NOMO-1 treated with DMSO at 0.1 percent for 48 hours (cell line): ENCODE measurements at regions not wholly inside any gene's neighbourhood (a gene's known extent, or its start where the extent isn't known, plus 50 kb on each side); places are given as distances from the start of the nearest gene placed in this dataset.
"Not testable (repeated sequence)": the region's sequence is repeated elsewhere in the genome, so short reads cannot be mapped to it uniquely, and the experiment has no call there.

ENCODE experiments used
- DNase-seq: peaks from one replicate; lab custom pipeline; 2025; ENCODE audit not compliant: unreplicated experiment; lab: John Stamatoyannopoulos, UW

DNA sequence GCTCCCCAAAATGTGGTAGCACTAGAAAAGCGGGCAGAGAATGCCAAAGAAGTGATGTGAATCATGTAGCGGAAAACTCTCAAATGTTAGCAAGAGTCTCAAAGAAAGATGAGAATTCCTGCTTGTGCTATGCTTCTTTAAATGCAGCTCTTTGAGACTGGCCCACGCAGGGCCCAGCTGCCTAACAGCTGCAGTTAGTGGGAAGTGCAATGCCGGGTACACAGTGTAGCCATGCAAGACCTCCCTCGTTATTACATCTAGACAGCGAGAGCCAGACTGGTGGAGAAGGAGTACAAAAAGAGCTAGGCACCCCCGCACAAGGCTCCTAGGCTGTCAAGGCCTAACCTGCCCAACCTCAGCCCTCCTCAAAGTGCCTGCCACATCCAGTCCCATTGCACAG lies 201.7 kb upstream of the PRDM1 start:
- no peak for DNase-seq

DNA sequence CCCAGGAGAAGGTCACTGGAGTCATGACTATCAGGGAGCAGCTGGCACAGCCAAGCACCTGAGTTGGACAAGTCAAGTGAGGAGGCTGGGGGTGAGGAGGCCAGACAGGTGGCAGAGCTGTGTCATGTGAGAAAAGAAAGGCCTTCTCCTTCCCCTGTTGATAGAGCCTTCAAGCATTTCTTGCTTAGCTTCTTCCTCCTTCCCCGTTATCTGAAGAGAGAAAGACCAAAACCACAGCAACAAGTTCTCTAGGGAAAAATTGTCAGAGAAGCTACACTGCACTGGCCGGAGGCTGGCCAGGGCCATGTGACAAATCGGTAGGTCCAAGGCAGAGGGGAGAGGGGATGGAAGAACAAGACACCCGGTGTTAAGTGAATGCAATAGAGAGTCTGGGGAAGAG lies 202.1 kb upstream of the PRDM1 start:
- DNase-seq: no peak

DNA sequence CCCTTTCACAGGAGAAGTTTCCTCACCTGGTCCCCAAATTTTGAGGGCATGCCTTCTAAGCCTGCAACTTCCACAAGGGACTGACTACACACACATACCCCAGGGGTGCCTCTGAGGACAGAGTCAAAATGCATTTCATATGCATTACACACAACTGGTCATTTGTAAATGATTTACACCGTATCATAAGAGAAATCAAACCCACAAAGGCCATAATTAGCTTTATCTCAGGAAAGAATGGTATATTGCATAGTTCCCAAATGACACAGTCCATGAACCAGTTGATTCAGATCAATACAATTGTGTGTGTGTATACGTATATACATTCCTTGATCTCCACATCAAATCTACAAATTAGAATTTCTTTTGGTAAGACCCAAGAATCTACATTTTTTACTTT lies 203.3 kb upstream of the PRDM1 start:
- no peak for DNase-seq

DNA sequence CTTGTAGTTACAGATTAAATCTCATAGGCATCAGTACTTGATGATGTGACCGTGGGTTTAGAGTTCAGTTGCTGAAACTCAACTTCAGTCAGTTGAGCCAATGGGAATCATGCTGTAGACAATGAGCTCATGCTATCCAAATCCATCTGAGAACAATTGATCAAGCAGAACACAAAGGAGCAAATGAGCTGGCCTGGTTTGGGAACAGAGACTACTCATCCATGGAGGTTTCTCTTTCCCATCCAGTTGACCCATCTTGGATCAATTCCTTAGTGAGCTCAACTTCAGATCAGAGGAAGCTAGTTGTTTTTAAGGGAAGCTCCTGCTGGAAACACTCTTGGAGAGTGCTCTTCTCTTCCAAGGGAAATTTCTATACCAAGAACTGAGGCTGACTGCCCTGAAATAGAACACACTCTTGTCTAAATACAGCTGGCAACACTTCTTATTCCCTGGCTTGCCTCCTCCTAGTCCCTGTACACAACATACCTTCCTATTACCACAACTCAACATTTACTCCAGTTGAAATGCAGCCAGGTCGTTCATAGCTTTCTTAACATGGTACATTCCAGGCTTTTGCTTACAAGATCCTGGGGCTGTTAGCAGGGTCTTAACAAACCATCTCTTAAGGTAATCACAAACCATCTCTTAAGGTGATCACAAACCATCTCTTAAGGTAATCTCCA lies 203.9 kb upstream of the PRDM1 start:
- DNase-seq: no peak

DNA sequence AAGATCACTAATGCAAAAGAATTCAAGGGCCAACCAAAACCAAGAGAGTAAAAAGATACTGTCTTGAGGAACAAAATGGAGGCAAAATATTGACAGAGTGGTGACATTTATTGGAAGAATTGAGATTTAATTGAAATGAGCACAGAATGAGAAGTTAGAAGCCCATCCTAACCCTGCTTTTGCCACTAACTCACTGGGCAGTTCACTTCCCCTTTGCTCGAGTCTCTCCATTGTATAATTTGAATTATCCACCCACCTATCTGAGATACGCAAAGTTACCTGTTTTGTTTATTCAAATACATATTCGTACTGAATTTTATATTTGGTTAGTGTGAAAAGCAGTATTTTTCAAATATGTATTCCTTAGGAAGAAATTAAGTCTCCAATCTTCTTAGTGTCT lies 204.5 kb upstream of the PRDM1 start:
- no peak for DNase-seq

DNA sequence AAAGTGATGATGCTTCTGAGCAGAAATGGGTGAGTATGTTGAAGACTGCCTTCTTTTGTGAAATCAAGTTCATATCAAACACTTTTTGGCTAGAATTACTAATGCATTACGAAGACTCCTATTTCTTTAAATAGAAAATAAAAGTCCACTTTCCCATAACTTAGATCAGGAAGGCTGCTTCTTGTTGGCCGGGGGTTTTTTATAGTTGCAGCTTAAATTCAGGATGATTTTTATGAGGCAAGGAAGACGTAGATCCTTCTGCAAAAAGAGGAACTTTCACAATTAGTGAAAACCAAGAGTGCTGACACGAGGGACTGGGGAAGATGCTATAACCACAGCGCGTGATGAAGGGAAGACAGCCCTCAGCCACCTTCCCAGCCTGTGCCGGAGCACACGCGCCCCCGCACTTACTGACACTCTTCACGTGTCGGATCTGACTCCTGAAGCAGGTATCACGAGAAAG lies 206.1 kb upstream of the PRDM1 start:
- peak; percentile 92 for DNase-seq

DNA sequence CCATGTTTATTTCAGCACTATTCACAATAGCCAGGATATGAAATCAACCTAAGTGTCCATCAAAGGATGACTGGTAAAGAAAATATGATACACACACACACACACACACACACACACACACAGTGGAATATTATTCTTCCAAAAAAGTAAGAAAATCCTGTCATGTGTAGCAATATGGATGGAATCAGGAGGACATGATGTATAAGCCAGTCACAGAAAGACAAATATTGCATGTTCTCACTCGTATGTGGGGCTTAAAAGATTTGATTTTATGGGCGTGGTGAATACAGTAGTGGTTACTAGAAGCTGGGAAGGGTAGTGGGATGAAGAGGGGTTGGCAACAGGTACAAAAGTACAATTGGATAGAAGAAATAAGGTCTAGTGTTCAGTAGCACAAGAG lies 207.0 kb upstream of the PRDM1 start:
- DNase-seq: no peak

DNA sequence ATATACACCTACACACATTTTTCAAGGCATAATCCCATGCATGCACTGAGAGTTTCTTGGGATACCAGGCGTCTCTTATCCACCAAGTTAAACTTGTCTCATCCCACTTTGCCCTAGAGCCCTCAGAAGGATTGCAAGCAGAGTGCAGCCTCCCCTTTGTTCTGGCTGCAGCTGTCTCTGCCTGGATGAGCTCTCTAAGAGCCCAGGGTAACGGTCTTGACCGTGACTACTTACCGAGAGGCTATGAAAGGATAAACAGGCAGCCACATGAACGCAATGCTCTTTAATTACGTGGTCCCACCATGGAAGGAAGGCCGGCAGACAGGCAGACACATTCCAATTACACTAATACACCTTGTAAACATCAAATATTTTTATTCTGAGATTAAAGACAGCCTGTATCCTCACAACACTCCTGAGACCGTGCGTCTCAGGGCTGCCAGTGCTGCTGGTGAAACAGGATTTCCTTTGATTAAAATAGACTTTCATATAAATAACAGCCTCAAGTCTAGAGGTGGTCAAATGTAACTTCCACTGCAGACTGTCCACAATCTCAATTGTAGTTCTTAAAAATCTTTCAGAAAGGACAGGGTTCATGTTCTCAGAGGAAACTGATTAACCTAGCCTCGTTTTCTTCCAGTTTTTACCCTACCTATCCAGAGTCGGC lies 210.0 kb upstream of the PRDM1 start:
- no peak for DNase-seq

DNA sequence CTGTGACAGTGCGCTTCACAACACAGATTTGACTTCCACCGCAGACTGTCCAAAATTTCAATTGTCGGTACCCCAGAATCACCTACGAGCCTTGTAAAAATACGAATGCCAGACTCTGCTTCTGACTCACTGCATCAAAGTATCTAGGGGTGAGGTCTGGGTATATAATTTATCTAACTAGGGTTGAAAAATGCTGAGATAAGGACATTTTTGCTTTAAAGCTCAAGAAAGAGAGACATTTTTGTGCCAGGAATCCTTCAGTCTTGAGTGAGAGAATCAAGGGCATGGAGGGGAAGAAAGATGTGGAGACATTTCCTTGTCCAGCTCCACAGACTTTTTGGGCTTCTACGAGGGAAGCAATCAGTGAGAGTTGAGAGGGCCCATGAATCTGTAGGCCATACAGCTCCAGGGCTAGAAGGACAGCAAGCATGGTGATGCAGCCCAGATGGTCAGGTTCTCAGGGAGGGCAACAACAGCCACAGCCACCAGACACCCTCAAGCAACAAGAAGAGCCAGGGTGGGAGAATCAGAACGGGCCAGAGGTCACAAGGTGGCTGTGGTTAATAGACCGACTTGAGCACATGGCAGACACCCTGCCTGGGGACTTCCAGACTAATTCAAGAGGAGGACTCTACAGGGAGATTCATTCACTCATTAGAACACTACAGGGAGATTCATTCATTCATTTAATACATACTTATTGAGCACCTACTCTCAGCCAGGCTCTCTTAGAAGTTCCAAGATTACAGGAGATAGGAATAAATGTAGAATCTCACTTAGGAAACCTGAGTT lies 211.1 kb upstream of the PRDM1 start:
- no peak for DNase-seq

DNA sequence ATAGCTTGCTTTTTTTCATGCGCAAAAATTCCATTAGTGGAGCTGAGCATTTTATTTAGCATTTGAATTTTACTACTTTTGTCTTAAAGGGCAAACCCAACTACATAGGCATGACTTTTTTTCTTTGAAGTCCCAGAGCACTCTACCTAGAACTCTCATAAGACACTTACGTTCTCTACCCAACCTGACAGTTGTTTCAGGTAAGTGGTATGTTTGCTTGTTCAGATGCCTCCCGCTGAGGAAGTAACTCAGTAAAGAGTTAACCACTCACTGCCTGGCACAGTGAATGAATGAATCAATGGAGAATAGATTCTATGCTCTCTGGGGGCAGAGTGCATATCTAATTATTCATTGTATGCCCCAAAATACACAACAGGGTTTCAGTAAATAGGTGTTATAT lies 212.3 kb upstream of the PRDM1 start:
- no peak for DNase-seq

DNA sequence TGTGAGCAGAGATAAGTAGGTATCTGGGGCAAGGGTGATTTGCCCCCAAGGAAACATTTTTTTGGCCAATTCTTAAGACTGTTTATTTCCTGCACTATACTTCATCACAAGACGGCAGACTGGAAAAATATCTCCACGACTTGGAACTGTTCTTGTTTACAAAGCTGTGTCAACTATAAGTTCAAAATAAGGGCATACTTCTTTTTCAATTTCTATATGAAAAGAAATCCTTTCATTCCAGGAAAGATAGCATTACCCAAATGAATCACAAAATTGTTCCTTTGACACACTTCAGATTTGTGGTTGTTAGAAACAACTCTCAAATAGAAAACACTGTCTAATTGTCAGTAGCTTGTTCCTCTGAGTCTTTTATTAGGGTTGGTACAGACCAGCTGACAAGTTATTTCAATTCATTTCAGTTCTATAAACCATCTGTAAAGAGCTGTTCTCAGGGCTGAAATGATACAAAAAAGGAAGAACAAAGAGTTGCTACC lies 212.9 kb upstream of the PRDM1 start:
- DNase-seq: no peak

DNA sequence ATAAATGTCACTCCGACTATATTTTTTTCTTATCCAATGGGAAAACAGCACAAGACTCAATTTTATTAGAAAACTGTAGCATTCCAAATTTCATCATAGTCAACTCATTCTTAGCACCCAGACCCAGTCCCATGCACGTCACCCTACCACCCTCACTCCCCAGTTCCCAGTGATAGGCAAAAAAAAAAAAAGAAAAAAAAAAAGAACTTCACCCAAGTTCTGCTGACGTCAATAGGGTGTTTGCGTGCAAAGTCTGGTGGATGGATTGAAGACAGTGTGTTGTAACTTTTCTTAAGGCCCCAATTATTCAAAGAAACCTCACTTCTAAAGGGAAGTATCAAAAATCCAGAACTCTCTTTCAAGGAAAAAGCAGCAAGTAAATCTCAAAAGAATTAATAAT lies 213.9 kb upstream of the PRDM1 start:
- DNase-seq: peak; percentile 91

DNA sequence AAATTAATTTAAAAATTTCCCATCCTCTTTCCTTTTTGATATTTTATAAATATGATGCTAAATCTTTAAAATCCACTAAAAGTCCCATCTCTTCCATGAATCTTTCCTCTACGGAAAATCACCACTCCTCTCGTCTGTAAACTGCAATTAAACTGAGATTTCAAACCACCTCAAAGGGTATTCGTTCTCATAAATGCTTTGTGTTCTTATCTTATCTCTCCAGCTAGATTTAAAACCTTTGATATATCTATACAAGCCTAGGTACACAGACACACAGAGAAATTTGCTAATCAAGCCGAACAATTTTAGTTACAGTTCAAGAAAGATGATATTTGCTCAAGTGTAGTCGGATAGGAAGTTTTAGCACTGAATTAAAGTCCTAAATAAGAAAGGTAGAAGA lies 214.6 kb upstream of the PRDM1 start:
- DNase-seq: no peak

DNA sequence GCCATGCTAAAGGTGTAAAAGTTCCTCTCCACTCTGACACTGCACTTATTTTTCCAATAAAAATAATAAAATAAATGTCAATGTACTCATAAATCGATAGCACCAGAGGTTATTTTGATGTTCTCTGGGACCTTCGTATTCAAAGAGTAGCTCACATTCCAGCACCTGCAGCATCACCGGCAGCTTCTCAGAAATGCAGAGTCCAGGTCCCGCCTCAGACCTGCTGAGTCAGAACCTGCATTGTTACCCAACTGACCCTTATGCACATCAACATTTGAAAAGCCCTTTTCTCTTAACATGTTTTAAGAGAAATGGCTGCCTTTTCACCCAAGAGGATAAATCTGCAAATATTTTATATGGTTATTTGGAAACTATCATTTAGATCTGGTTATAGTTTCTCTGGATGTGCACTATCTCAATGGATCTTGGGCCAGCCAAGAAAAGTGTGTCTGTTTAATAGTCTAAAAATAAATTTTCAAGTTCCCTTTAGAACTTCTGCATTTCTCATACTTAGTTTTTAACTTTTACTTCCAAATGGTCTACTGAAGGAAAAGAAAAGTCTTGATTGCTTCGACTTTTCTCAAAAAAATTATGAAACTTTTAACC lies 216.2 kb upstream of the PRDM1 start:
- peak; percentile 73 for DNase-seq

DNA sequence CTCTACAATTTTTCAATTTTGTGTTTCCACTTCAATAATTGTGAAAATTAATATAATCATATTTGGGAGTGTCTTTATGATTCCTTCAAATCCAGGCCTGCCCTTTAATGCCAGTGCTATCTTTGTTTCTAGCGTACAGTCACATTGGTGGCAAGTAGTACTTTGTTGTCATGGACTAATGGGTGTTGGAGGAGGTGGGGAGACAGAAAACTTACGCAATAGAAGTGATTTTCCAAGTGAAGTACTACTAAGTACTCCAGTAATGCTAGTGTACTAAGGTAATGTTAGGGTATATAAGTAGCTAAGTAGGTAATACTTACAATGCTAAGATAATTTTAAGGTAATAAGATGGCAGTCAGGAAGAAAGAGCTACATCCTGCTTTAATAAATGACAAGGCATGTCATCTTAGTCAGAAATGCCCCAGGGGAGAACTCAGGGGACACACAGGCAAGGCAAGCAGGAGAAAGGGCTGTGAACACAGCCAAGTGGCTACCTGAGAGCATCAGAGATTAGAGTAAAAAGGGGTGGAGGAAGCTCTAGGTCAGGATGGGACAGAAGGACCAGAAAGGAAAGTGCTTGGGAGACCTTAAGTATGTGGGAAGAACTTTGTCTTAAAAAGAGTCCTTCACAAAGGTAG lies 217.2 kb upstream of the PRDM1 start:
- no peak for DNase-seq

DNA sequence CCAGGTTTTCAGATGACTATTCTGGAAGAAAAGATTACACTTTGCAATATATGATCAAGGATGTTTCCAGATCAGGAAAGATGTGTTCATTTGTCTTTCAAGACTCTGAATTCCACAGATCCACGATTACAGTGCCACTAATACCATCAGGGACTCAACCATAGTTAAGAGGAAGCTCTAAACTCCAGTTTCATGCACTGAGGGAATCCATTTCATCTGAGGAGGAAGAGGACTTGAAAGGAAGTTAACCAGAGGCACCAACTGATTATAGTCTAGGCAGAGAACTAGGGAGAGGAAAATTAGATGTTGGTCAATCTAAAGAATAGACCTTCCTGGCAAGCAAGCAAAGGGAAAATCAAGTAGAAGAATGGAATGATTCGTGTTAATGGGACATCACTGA lies 218.3 kb upstream of the PRDM1 start:
- no peak for DNase-seq

DNA sequence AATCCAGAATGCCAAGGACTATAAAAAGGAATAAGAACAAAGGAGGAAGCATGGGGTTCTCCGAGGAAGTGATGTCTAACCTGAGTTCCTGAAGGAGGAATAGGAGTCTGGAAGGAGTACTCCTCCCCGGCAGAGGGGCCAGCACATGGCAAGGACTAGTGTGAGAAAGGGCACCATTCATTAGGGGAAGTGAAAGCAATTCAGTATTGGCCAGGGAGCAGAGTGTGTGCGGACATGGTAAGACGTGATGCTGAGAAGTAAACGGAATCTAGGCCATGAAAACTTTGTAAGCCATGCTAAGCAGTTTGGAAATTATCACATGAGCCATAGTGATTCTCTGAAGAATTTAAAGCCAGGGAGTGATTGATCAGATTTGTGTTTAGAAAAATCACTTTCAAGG lies 218.9 kb upstream of the PRDM1 start:
- peak; percentile 67 for DNase-seq

DNA sequence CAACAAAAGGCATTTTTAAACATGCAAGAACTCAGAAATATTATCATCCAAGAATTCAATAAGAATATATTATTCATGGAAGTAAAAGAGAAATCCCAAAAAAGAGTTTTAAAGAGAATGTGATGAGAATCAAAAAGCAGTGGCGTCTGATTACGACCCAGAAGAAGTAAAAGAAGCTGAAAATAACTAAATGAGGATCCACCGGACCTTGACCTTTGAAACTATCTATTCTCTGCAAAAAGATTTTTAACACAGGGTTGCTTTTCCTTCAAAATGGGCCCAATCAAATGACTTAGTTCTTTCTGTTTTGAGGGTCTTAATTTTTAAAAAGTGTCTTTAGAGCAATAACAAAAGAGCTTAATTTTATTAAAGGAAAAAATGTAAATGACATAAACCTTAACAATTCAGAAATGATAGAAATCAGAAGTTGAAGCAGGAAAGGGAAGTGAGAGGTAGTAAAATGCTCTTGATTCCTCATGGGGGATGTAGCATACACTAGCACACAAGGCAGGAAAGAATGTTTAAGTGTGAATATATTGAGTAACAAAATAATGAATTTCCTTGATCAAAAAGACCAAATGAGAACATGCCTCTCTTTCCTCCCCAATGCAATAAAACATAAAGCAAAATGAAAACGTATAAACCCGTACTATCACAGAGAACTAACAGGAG lies 223.1 kb upstream of the PRDM1 start:
- DNase-seq: peak; percentile 68

DNA sequence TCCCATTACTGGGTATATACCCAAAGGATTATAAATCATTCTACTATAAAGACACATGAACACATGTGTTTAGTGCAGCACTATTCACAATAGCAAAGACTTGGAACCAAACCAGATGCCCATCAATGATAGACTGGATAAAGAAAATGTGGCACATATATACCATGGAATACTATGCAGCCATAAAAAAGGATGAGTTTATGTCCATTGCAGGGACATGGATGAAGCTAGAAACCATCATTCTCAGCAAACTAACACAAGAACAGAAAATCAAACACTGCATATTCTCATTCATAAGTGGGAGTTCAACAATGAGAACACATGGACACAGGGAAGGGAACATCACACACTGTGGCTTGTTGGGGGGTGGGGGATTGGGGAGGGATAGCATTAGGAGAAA lies 225.2 kb upstream of the PRDM1 start:
- DNase-seq: not testable (repeated sequence)

DNA sequence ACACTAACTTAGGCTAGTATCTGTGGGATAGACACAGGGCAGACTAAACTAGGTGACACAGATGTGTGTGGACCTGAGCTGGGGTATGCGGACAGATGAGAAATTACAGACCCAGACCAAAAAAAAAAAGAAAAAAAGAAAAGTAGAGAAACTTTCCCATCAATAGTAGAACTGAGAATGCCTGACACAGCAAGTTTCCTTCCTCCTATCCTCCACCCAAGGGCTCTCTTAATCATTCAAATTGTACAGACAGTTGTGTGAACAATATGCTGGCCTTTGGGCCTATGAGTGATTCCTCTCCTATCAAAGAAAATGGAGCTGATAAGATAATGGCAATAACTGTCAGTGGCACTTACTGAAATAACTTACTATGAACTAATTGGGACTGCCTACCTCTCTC lies 226.7 kb upstream of the PRDM1 start:
- no peak for DNase-seq

DNA sequence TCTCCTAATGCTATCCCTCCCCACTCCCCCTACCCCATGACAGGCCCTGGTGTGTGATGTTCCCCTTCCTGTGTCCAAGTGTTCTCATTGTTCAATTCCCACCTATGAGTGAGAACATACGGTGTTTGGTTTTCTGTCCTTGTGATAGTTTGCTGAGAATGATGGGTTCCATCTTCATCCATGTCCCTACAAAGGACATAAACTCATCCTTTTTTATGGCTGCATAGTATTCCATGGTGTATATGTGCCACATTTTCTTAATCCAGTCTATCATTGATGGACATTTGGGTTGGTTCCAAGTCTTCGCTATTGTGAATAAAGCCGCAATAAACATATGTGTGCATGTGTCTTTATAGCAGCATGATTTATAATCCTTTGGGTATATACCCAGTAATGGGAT lies 227.5 kb upstream of the PRDM1 start:
- DNase-seq: not testable (repeated sequence)
